IPS DF 6.9 (cell line): ENCODE measurements at regions not wholly inside any gene's neighbourhood (a gene's known extent, or its start where the extent isn't known, plus 50 kb on each side); places are given as distances from the start of the nearest gene placed in this dataset.

Source experiments
- DNase-seq: peaks from one replicate; pipeline ENCODE4 v3.0.0-alpha.2; 2013; ENCODE audit warnings: low read depth, low spot score
- H3K27ac ChIP-seq: one replicate; pipeline ENCODE4 v1.5.1; 2013; ENCODE audit warnings: low read length, control low read depth
- H3K27me3 ChIP-seq: 2 replicates; pipeline ENCODE4 v1.6.1; 2013; ENCODE audit warnings: mild to moderate bottlenecking, low read length; ENCODE audit not compliant: control insufficient read depth, insufficient read depth
- H3K36me3 ChIP-seq: 2 replicates; pipeline ENCODE4 v1.6.1; 2013; ENCODE audit warnings: low read length; ENCODE audit not compliant: control insufficient read depth, insufficient read depth
- H3K4me1 ChIP-seq: 2 replicates; pipeline ENCODE4 v1.6.1; 2013; ENCODE audit warnings: low read length; ENCODE audit not compliant: control insufficient read depth, insufficient read depth
- H3K4me3 ChIP-seq: 2 replicates; pipeline ENCODE4 v1.5.1; 2013; ENCODE audit warnings: mild to moderate bottlenecking, low read length
- H3K9me3 ChIP-seq: 2 replicates; pipeline ENCODE4 v1.6.1; 2013; ENCODE audit warnings: low read length, inconsistent platforms; ENCODE audit not compliant: control insufficient read depth, insufficient read depth
- WGBS: extraction: QIAGEN DNeasy Blood & Tissue Kit; methylation state at CpG from one replicate; pipeline ENCODE4 v1.1.7; 2013; ENCODE audit warnings: mixed read lengths, missing lambda C conversion rate; ENCODE audit not compliant: insufficient read length, insufficient coverage; 5-methylcytosine and 5-hydroxymethylcytosine counted together

DNA sequence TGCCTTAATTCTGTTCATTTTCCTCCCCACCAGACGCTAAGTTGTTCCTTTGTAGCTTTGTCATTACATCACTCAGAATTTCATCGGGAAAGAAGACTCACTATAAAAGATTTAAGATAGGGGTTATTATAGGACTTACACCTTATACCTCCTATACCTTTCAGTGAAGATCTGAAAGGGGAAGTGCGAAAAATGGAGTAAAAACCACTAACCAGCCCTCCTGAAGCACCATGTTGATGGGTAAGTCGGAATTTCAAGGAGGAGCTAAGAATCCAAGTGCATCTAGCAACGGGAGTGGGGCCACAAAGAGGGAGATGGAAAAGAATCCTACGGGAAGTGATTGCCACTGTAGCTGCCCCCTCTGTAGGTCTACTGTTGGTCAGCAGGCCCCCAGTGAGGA, 119.1 kb upstream of the H2AZ1 start:
- no peaks in the 10 kb centered on the region for H3K27me3 ChIP-seq
- no peak for DNase-seq
- no peak overlapping the region for H3K27ac ChIP-seq
- WGBS, result no CpG with 5 or more reads among the region's 6 CpGs
- no peaks in the 10 kb centered on the region for H3K9me3 ChIP-seq
- no peaks in the 10 kb centered on the region for H3K4me1 ChIP-seq
- H3K4me3 ChIP-seq, result no peak overlapping the region
- H3K36me3 ChIP-seq, result no peaks in the 10 kb centered on the region

DNA sequence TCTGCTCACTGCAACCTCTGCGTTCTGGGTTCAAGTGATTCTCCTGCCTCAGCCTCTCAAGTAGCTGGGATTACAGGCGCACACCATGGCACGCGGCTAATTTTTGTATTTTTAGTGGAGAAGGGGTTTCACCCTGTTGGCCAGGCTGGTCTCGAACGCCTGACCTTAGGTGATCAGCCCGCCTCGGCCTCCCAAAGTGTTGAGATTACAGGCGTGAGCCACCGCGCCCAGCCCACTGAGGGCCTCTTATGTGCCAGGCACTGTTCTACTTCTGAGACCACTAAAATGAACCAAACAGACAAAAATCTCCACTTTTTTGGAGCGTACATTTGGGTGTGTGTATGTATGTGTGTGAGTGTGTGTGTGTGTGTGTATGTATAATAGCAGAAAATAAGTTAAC, 117.2 kb upstream of the H2AZ1 start:
- Histone ChIP-seq H3K4me3 (no peak overlapping the region), H3K36me3 (no peaks in the 10 kb centered on the region), H3K27me3 (no peaks in the 10 kb centered on the region), H3K9me3 (no peaks in the 10 kb centered on the region), H3K4me1 (no peaks in the 10 kb centered on the region), H3K27ac (no peak overlapping the region)
- DNase-seq, result no peak
- no CpG with 5 or more reads among the region's 12 CpGs for WGBS

DNA sequence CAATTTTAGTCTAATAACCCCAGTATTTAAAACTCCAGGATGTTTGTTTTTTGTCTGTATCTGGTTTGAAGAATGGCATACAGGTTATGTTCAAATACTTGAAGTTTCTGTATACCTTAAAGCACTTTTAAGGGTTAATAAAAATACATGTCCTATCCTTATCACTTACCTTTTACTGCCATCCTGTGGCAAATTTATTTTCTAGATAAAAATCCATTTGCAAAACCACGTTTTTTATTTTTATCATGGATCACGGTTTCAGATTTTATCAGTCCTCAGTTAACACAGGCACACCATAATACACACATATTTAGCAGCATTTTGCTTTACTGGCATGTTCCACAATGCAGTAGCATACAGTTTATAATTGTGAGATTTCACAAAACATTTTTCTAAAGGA, 113.3 kb upstream of the H2AZ1 start:
- no peaks in the 10 kb centered on the region for H3K36me3 ChIP-seq
- H3K27me3 ChIP-seq, result no peaks in the 10 kb centered on the region
- no peaks in the 10 kb centered on the region for H3K4me1 ChIP-seq
- no CpG with 5 or more reads among the region's 2 CpGs for WGBS
- H3K9me3 ChIP-seq, result no peaks in the 10 kb centered on the region
- no peak overlapping the region for H3K4me3 ChIP-seq
- no peak for DNase-seq
- no peak overlapping the region for H3K27ac ChIP-seq

DNA sequence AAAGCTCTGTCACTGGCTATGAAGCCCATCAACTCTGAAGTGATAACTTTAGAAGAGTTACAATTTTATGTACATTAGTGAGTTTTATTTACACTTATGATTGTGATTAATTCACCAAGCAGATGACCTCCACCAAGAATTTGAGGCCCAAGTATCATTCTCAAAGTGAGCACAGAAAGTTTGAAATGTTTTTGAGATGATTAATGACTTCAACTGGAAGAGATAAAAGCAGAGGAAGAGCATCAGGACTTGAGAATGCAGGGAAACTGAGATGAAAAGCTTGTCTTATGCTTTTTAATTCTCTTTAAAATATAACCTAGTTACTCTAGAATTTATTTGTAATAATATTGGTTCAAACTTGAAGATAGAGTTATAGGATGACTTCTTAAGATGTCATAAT, 112.8 kb upstream of the H2AZ1 start:
- H3K4me3 ChIP-seq, result no peak overlapping the region
- no peaks in the 10 kb centered on the region for H3K4me1 ChIP-seq
- no peaks in the 10 kb centered on the region for H3K9me3 ChIP-seq
- H3K27me3 ChIP-seq, result no peaks in the 10 kb centered on the region
- DNase-seq, result no peak
- H3K27ac ChIP-seq, result no peak overlapping the region
- no peaks in the 10 kb centered on the region for H3K36me3 ChIP-seq

DNA sequence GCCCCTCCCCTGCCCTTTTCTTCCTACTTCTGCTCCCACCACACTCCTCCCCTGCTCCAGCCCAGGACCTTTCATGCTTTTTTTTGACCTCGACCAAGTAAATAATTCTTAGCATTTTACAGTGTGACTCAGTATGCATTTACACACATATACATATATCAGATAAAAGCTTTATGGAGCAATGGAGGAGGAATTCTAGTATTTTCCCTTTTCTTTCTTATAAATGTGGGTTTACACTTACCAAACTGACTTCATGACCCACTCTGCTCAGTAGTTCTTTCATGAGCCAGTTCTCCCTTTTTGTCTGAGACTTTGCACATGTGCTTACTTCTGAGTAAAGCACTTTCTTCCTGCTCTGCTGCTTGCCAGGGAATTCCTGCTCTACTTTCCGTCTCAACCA, 111.8 kb upstream of the H2AZ1 start:
- H3K27ac ChIP-seq, result no peak overlapping the region
- no peak for DNase-seq
- WGBS, result no CpG with 5 or more reads among the region's 2 CpGs
- H3K4me1 ChIP-seq, result no peaks in the 10 kb centered on the region
- H3K27me3 ChIP-seq, result no peaks in the 10 kb centered on the region
- H3K36me3 ChIP-seq, result no peaks in the 10 kb centered on the region
- H3K9me3 ChIP-seq, result no peaks in the 10 kb centered on the region
- H3K4me3 ChIP-seq, result no peak overlapping the region

DNA sequence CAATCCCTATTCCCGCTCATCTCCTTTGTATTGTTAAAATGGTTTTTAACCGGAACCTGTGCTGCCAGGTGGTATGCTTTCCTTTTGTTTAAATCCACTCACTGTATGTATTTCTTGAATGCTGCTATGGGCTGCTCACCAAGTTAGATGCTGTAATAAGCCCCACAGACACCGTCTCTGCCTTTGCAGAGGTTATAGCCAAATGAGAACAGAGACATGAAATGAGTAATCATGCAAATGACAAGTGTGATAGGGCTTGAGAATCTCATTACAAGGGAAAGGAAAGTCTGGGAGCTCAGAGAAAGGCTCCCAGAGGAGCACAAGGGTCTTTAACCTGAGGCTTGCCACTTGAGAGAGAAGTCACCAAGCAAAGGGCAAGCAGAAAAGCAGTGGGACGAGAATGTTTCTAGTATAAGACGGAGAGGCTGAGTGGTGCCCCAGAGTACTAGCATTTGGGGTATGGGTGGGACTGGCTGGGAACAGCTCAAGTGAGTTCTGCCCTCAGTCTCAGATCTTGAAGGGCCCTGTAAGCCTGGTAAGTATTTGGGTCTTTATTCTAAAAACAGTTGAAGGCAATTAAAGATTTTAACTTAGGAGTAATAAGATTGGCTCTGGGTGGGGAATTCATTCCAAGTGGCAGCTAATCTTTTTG, 110.8 kb upstream of the H2AZ1 start:
- no peak for DNase-seq
- WGBS, result no CpG with 5 or more reads among the region's 5 CpGs
- no peaks in the 10 kb centered on the region for H3K27me3 ChIP-seq
- no peak overlapping the region for H3K4me3 ChIP-seq
- H3K9me3 ChIP-seq, result no peaks in the 10 kb centered on the region
- no peak overlapping the region for H3K27ac ChIP-seq
- H3K36me3 ChIP-seq, result no peaks in the 10 kb centered on the region
- no peaks in the 10 kb centered on the region for H3K4me1 ChIP-seq

DNA sequence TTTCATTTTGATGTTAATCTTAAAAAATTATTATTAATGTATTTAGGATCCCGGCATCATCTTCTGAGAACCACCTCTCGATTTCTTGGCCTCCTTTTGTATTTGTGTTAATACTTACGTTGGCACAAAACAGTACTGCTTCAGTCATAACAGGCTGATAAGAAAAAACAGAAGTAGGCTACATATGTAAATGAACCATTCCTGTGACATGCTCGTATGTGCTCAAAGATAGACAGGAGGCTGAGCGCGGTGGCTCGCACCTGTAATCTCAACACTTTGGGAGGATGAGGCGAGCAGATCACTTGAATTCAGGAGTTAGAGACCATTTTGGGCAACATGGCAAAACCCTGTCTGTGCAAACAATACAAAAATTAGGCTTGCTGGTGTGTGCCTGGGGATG, 109.4 kb upstream of the H2AZ1 start:
- no peak for DNase-seq
- Histone ChIP-seq H3K27me3 (no peaks in the 10 kb centered on the region), H3K9me3 (no peaks in the 10 kb centered on the region), H3K36me3 (no peaks in the 10 kb centered on the region), H3K27ac (no peak overlapping the region), H3K4me3 (no peak overlapping the region), H3K4me1 (no peaks in the 10 kb centered on the region)
- WGBS, result no CpG with 5 or more reads among the region's 8 CpGs

DNA sequence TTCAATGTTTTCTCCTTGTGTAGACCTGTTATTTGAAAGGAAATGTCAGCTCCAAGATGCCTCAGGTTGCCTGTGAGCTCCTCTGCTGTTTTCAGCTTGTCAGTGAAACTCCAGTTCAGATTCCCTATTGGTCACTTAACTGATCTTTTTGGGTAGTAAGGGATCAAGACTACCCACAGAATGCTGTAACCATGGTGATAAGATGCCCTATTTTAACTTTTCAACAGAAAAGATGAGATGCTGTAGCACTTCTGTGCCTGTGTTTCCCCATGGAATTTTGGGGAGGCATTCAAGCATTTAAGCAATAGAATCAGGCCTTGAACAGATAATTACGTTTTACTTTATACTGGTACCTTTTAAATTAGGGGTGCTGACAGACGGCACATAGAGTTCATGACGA, 106.6 kb upstream of the H2AZ1 start:
- no peaks in the 10 kb centered on the region for H3K9me3 ChIP-seq
- no peak overlapping the region for H3K27ac ChIP-seq
- no peak overlapping the region for H3K4me3 ChIP-seq
- WGBS, result no CpG with 5 or more reads among the region's 3 CpGs
- no peaks in the 10 kb centered on the region for H3K36me3 ChIP-seq
- no peak for DNase-seq
- no peaks in the 10 kb centered on the region for H3K4me1 ChIP-seq
- no peaks in the 10 kb centered on the region for H3K27me3 ChIP-seq

DNA sequence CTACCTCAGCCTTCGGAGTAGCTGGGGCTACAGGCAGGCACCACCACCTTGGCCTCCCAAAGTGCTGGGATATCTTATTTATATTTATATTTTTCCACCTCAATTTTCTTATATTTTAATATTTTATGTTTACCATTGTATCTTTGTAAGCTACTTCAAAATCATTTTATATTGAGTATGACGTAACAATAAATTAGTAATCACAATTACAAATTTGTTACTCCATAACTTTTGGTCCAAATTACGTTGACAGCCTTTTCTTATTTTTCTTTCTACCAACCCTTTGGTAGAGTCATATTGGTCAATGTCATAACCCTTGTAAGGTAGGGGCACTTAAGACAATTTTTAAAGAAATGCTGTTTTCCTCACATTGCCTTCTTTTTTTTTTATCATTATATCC, 104.0 kb upstream of the H2AZ1 start:
- no CpG with 5 or more reads among the region's 3 CpGs for WGBS

DNA sequence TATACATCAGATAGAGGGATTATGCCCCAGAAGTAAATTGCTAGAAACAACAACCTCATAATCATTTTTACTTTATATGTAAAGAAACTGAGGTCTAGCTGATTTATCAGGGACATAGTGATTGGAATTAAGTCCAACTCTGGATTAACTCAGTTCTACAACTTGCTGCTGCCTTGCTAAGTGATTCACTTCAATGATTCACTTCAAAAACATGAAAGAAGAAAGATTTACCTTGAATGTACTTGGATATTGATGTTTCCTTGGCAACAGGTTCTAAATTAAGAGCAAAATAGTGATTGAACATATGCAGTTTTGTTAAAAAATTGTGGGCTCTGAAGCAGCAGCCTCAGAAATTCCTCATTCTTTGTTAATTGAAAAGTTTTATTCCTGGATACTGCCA, 99.8 kb upstream of the H2AZ1 start:
- no peaks in the 10 kb centered on the region for H3K9me3 ChIP-seq
- H3K4me3 ChIP-seq, result no peak overlapping the region
- H3K27me3 ChIP-seq, result no peaks in the 10 kb centered on the region
- DNase-seq, result no peak
- H3K36me3 ChIP-seq, result no peaks in the 10 kb centered on the region
- no peaks in the 10 kb centered on the region for H3K4me1 ChIP-seq
- no peak overlapping the region for H3K27ac ChIP-seq

More for the DNA sequence above, 104.0 kb upstream of the H2AZ1 start:
- no peaks in the 10 kb centered on the region for H3K9me3 ChIP-seq
- no peak overlapping the region for H3K27ac ChIP-seq
- no peaks in the 10 kb centered on the region for H3K27me3 ChIP-seq
- no peak for DNase-seq
- H3K4me1 ChIP-seq, result no peaks in the 10 kb centered on the region
- no peaks in the 10 kb centered on the region for H3K36me3 ChIP-seq
- H3K4me3 ChIP-seq, result no peak overlapping the region

DNA sequence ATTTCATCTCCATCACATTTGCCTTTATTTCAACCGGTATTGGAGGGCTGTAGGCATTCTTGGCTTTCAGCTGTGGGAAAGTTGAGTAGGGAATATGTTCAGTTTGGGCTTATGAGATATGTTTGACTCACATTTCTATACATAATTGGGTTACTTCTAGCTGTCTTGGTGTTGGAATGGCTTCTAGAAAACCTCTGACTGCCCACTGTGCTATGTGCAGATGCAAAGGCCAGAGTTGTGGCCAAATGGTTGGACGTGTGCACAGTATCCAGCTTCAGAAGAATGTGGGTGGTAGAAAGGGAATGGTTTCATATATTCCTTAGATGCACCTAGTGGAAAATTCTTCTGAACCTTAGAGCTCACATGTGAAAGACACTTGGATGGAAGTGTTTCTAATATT, 92.6 kb upstream of the H2AZ1 start:
- no peak for DNase-seq
- no peak overlapping the region for H3K4me3 ChIP-seq
- no CpG with 5 or more reads among the region's 2 CpGs for WGBS
- H3K36me3 ChIP-seq, result no peaks in the 10 kb centered on the region; the same call in 1 of the 2 replicates
- H3K9me3 ChIP-seq, result no peaks in the 10 kb centered on the region
- H3K27me3 ChIP-seq, result no peaks in the 10 kb centered on the region
- H3K27ac ChIP-seq, result no peak overlapping the region
- no peaks in the 10 kb centered on the region for H3K4me1 ChIP-seq
